ENCODE measurements at regions not wholly inside any gene's neighbourhood (a gene's known extent, or its start where the extent isn't known, plus 50 kb on each side); places are given as distances from the start of the nearest gene placed in this dataset.

GRCh38 chr7:25515633-25516275 is 287.5 kb upstream of the NPVF start:
- Histone ChIP-seq H3K9me3 (no peaks in the 10 kb centered on the region), H3K4me3 (no peak overlapping the region), H3K4me1 (no peaks in the 10 kb centered on the region), H3K27me3 (no peaks in the 10 kb centered on the region), H3K27ac (no peak overlapping the region), H3K36me3 (no peaks in the 10 kb centered on the region)
- TF ChIP-seq POLR2A (IDR thresholded peaks at IDR 0.05) (no peak), EP300 (IDR thresholded peaks at IDR 0.05) (no peak), CTCF (IDR thresholded peaks at IDR 0.05) (no peak)
- 93 to 95% methylated on average over 1 of the region's 1 CpG for WGBS, 2 donors
- DNase-seq (ENCODE audit: low spot score in 2 of 2), result no peak

- Histone ChIP-seq H3K36me3 (no peaks in the 10 kb centered on the region), H3K27ac (no peak overlapping the region), H3K9me3 (no peaks in the 10 kb centered on the region), H3K27me3 (no peaks in the 10 kb centered on the region), H3K4me3 (no peak overlapping the region), H3K4me1 (no peaks in the 10 kb centered on the region)
- no peak for DNase-seq (ENCODE audit: low spot score in 2 of 2)
- TF ChIP-seq EP300 (IDR thresholded peaks at IDR 0.05), result no peak
- TF ChIP-seq CTCF (IDR thresholded peaks at IDR 0.05), result no peak
- TF ChIP-seq POLR2A (IDR thresholded peaks at IDR 0.05), result no peak
- 83 to 89% methylated on average over 2 of the region's 2 CpGs for WGBS, 2 donors
Measured at GRCh38 chr7:25517906-25518305, 289.6 kb upstream of the NPVF start.

GRCh38 chr7:25520017-25520416 is 291.7 kb upstream of the NPVF start:
- 57 to 60% methylated on average over 5 of the region's 5 CpGs for WGBS, 2 donors
- no peak for DNase-seq (ENCODE audit: low spot score in 2 of 2)
- H3K27me3 ChIP-seq, result no peaks in the 10 kb centered on the region
- no peak overlapping the region for H3K27ac ChIP-seq
- no peak overlapping the region for H3K4me3 ChIP-seq
- TF ChIP-seq EP300 (IDR thresholded peaks at IDR 0.05), result no peak
- no peak for TF ChIP-seq CTCF (IDR thresholded peaks at IDR 0.05)
- no peak for TF ChIP-seq POLR2A (IDR thresholded peaks at IDR 0.05)
- H3K9me3 ChIP-seq, result no peaks in the 10 kb centered on the region
- H3K36me3 ChIP-seq, result no peaks in the 10 kb centered on the region
- no peaks in the 10 kb centered on the region for H3K4me1 ChIP-seq

- H3K4me1 ChIP-seq, result no peaks in the 10 kb centered on the region
- 90 to 91% methylated on average over 6 of the region's 6 CpGs for WGBS, 2 donors
- no peak for TF ChIP-seq POLR2A (IDR thresholded peaks at IDR 0.05)
- TF ChIP-seq EP300 (IDR thresholded peaks at IDR 0.05), result no peak
- no peak for TF ChIP-seq CTCF (IDR thresholded peaks at IDR 0.05)
- H3K27ac ChIP-seq, result no peak overlapping the region
- H3K4me3 ChIP-seq, result no peak overlapping the region
- DNase-seq (ENCODE audit: low spot score in 2 of 2), result no peak
- no peaks in the 10 kb centered on the region for H3K27me3 ChIP-seq
- H3K36me3 ChIP-seq, result no peaks in the 10 kb centered on the region
- H3K9me3 ChIP-seq, result no peaks in the 10 kb centered on the region
Measured at GRCh38 chr7:25520516-25520915, 292.2 kb upstream of the NPVF start.

- DNase-seq (ENCODE audit: low spot score in 2 of 2), result no peak
- 95 to 96% methylated on average over 6 of the region's 6 CpGs for WGBS, 2 donors
- no peaks in the 10 kb centered on the region for H3K36me3 ChIP-seq
- no peaks in the 10 kb centered on the region for H3K4me1 ChIP-seq
- TF ChIP-seq EP300 (IDR thresholded peaks at IDR 0.05) (no peak), CTCF (IDR thresholded peaks at IDR 0.05) (no peak), POLR2A (IDR thresholded peaks at IDR 0.05) (no peak)
- H3K27me3 ChIP-seq, result no peaks in the 10 kb centered on the region
- H3K9me3 ChIP-seq, result no peaks in the 10 kb centered on the region
- H3K4me3 ChIP-seq, result no peak overlapping the region
- no peak overlapping the region for H3K27ac ChIP-seq
Measured at GRCh38 chr7:25521236-25521635, 292.9 kb upstream of the NPVF start.
